ENCODE measurements at regions not wholly inside any gene's neighbourhood (a gene's known extent, or its start where the extent isn't known, plus 50 kb on each side); places are given as distances from the start of the nearest gene placed in this dataset.

DNA sequence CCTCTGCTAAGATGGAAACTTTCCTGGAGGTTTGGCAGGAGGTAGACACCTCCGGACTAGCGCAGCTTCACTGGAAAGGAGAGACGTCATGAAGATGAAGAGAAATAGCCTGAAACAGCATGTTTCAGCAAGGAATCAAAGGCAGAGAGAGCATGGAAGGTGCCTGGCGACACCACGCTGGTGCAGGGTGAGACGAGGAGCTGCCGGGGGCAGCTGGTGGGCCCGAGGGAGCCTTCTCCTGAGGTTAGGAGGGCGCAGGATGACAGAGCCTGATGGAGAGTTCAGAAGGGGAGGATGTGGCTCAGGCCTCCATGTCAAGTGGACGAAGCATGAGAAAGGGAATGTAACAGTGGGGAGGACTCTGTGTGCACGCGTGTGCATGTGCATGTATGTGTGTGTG, 113.6 kb downstream of the TPRA1 start:
- H3K4me3 ChIP-seq (ENCODE audit: low read depth, low read length) = no peak overlapping the region
- no peak for DNase-seq (ENCODE audit: low read depth)
- TF ChIP-seq POLR2A (IDR thresholded peaks at IDR 0.05; ENCODE audit: extremely low read depth, insufficient read length) = no peak
- TF ChIP-seq MAX (IDR thresholded peaks at IDR 0.05; ENCODE audit: low read depth, low read length) = no peak
- TF ChIP-seq MYC (IDR thresholded peaks at IDR 0.05; ENCODE audit: low read depth, low read length) = no peak
- TF ChIP-seq, protein P1, sequence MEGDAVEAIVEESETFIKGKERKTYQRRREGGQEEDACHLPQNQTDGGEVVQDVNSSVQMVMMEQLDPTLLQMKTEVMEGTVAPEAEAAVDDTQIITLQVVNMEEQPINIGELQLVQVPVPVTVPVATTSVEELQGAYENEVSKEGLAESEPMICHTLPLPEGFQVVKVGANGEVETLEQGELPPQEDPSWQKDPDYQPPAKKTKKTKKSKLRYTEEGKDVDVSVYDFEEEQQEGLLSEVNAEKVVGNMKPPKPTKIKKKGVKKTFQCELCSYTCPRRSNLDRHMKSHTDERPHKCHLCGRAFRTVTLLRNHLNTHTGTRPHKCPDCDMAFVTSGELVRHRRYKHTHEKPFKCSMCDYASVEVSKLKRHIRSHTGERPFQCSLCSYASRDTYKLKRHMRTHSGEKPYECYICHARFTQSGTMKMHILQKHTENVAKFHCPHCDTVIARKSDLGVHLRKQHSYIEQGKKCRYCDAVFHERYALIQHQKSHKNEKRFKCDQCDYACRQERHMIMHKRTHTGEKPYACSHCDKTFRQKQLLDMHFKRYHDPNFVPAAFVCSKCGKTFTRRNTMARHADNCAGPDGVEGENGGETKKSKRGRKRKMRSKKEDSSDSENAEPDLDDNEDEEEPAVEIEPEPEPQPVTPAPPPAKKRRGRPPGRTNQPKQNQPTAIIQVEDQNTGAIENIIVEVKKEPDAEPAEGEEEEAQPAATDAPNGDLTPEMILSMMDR (IDR thresholded peaks at IDR 0.05; ENCODE audit: low read depth, low read length) = no peak

DNA sequence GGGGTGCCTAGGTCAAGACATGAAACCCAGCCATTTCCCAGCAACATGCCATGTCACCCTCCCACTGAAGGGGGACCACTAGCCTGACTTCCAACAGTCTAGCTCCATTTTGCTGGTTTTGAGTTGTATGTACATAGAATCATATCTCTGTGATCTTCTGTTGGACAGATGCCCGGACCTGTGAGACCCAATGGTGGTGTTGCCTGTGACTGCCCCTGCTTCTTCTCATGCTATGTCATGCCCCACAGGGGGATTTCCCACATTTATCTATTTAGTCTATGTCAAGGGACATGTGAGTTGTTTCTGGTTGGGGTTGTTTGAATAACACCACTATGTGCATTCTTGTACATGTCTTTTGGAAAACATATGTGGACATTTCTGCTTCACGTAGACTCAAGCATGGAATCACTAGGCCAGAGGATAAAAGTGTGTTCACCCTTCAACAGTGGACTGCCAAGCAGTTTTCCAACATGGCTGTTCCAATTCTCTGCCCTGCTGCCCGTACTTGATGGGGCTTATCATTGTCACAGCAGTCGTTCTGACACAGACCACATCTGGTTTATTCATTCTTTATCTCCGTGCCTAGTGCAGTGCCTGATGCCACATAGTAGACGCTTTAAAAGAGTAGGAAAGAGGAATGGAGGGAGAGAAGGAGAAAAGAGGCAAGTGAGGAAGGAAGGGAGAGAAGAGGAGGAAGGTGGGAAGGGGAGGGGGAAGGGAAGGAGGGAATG, 114.4 kb downstream of the TPRA1 start:
- TF ChIP-seq MAX (IDR thresholded peaks at IDR 0.05; ENCODE audit: low read depth, low read length) (no peak), MYC (IDR thresholded peaks at IDR 0.05; ENCODE audit: low read depth, low read length) (no peak), POLR2A (IDR thresholded peaks at IDR 0.05; ENCODE audit: extremely low read depth, insufficient read length) (no peak)

DNA sequence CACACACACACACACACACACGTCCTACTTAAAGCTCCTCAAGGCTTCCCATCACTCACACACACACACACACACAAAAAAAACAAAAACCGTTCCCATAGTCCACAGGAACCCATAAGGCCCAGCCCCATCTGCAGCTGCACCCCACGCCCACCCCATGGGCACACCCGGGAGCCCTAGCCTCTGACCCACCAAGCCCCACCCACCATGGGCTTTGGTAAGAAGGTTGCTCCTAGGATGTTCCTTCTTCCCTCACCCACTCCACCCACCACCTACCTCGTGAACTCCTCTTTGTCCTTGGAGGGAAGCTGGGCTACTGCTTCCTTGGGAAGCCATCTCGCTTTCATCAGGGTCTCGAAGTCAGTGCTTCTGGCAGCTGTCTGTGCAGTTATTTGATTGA, 115.1 kb downstream of the TPRA1 start:
- TF ChIP-seq MAX (IDR thresholded peaks at IDR 0.05; ENCODE audit: low read depth, low read length) (no peak), POLR2A (IDR thresholded peaks at IDR 0.05; ENCODE audit: extremely low read depth, insufficient read length) (no peak), MYC (IDR thresholded peaks at IDR 0.05; ENCODE audit: low read depth, low read length) (no peak)
- H3K4me3 ChIP-seq (ENCODE audit: low read depth, low read length) = no peak overlapping the region
- no peak for DNase-seq (ENCODE audit: low read depth)

More for the DNA sequence above, 114.4 kb downstream of the TPRA1 start:
- no peak overlapping the region for H3K4me3 ChIP-seq (ENCODE audit: low read depth, low read length)
- no peak for DNase-seq (ENCODE audit: low read depth)

- DNase-seq (ENCODE audit: low read depth) = peak; percentile 14
- H3K4me3 ChIP-seq (ENCODE audit: low read depth, low read length) = no peak overlapping the region
- TF ChIP-seq, protein P1 (IDR thresholded peaks at IDR 0.05; ENCODE audit: low read depth, low read length) = peak; percentile 30
- no peak for TF ChIP-seq MAX (IDR thresholded peaks at IDR 0.05; ENCODE audit: low read depth, low read length)
Measured at GRCh38 chr3:127473244-127474024, 117.1 kb downstream of the TPRA1 start.

DNA sequence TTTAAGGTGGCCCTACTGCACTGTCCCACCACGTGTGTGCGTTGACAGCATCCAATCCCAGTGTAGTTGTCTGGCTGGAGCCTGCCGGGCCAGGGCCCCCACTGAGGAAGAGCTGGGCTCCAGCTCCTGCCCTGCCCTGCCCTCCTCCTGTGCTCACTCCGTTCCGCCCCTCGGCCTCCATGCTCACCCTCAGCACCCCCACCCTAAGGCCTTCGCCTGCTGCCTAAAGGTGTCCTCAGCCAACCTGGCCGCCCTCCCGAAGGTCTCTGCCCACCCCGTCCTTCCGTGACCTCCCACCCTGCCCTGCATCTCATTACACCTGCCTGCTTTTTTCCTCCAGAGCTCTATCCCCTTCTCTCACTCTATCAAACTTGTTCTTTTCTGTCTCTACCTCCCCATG, 118.0 kb downstream of the TPRA1 start:
- H3K4me3 ChIP-seq (ENCODE audit: low read depth, low read length) = no peak overlapping the region
- DNase-seq (ENCODE audit: low read depth) = no peak
- TF ChIP-seq MAX (IDR thresholded peaks at IDR 0.05; ENCODE audit: low read depth, low read length) = no peak
- no peak for TF ChIP-seq MYC (IDR thresholded peaks at IDR 0.05; ENCODE audit: low read depth, low read length)
- no peak for TF ChIP-seq POLR2A (IDR thresholded peaks at IDR 0.05; ENCODE audit: extremely low read depth, insufficient read length)
- TF ChIP-seq, protein P1 (IDR thresholded peaks at IDR 0.05; ENCODE audit: low read depth, low read length) = no peak

GRCh38 chr3:127471142-127471541, 119.4 kb downstream of the TPRA1 start:
- TF ChIP-seq MYC (IDR thresholded peaks at IDR 0.05; ENCODE audit: low read depth, low read length) (no peak), POLR2A (IDR thresholded peaks at IDR 0.05; ENCODE audit: extremely low read depth, insufficient read length) (no peak), MAX (IDR thresholded peaks at IDR 0.05; ENCODE audit: low read depth, low read length) (no peak)
- TF ChIP-seq, protein P1 (IDR thresholded peaks at IDR 0.05; ENCODE audit: low read depth, low read length) = no peak
- no peak for DNase-seq (ENCODE audit: low read depth)
- H3K4me3 ChIP-seq (ENCODE audit: low read depth, low read length) = no peak overlapping the region

Measured in NB4 (cell line).